Transverse colon (tissue), 4 donors: ENCODE measurements at regions not wholly inside any gene's neighbourhood (a gene's known extent, or its start where the extent isn't known, plus 50 kb on each side); places are given as distances from the start of the nearest gene placed in this dataset.
A peak's percentile ranks its signal among the peaks of the same experiment; 100 is the strongest.

Experiments used
- DNase-seq: peaks from one replicate; pipeline ENCODE4 v3.0.0-alpha.2; 2019
- H3K27ac ChIP-seq, 4 donors: fragments of 200-600 bp; sonication (generic); 2 replicates each; pipeline ENCODE4 v1.5.1; 2016 to 2018; ENCODE audit warnings: inconsistent platforms in 4 of 4
- H3K27me3 ChIP-seq: fragments of 200-600 bp; sonication (generic); 2 replicates; pipeline ENCODE4 v1.5.1; 2017; ENCODE audit warnings: inconsistent platforms
- H3K36me3 ChIP-seq, 4 donors: fragments of 200-600 bp; sonication (generic); 2 replicates each; pipeline ENCODE4 v1.5.1; 2017 to 2019; ENCODE audit warnings: inconsistent platforms in 4 of 4
- H3K4me1 ChIP-seq, 4 donors: fragments of 200-600 bp; sonication (generic); 2 replicates each; pipeline ENCODE4 v1.5.1; 2017 to 2020; ENCODE audit warnings: inconsistent platforms in 4 of 4
- H3K4me3 ChIP-seq, 4 donors: fragments of 200-600 bp; sonication (generic); 1 replicate in 1 of 4; 2 replicates in 3 of 4; pipeline versions ENCODE4 v1.5.1 to v1.6.1; 2017 to 2019; ENCODE audit warnings: inconsistent platforms in 4 of 4
- H3K9me3 ChIP-seq, 2 donors: fragments of 200-600 bp; sonication (generic); 2 replicates each; pipeline ENCODE4 v1.5.1; 2017 to 2019; ENCODE audit warnings: inconsistent platforms in 2 of 2
- EP300 ChIP-seq: sonication (generic); formaldehyde crosslinking; IDR thresholded peaks from one replicate; pipeline ENCODE4 v1.6.1; 2017; ENCODE audit warnings: antibody characterized with exemption, low read depth
- POLR2A ChIP-seq: fragments of 450-650 bp; IDR thresholded peaks from one replicate; pipeline ENCODE4 v1.6.1; 2016; ENCODE audit warnings: antibody characterized with exemption, mild to moderate bottlenecking, moderate library complexity
- POLR2AphosphoS5 ChIP-seq, 3 donors: sonication (generic); formaldehyde crosslinking; IDR thresholded peaks; one replicate each; pipeline ENCODE4 v1.6.1; 2016; ENCODE audit warnings: antibody characterized with exemption in 3 of 3
- WGBS, 2 donors: methylation state at CpG; one replicate each; pipeline ENCODE4 v1.1.5; 2018; ENCODE audit warnings: low coverage in 1 of 2; 5-methylcytosine and 5-hydroxymethylcytosine counted together
- in situ Hi-C, 4 donors: fragments of 200-750 bp; cut with MboI; loops; one replicate each; pipeline versions ENCODE4 v1.15.0 to v1.15.1; 2017; ENCODE audit warnings: low sequenced_read_pairs in 3 of 4, low pct_ligation_motif_present in 1 of 4, low pct_unique_long_range_greater_than_20kb in 1 of 4
- intact Hi-C: fragments of 100-400 bp; cut with DNase I; formaldehyde crosslinking; loops from one replicate; pipeline ENCODE4 v1.15.1; 2023; ENCODE audit warnings: low total_unique reads
- TF ChIP-seq, protein P1 (sequence below), 5 experiments: fragments of 200-600 bp in 3 of 5; fragments of 450-650 bp in 2 of 5; sonication (generic) in 3 of 5; IDR thresholded peaks; 1 replicate in 2 of 5; 2 replicates in 3 of 5; pipeline ENCODE4 v1.5.1; 2016 to 2017; ENCODE audit warnings: antibody characterized with exemption in 5 of 5, inconsistent platforms in 3 of 5, mild to moderate bottlenecking in 2 of 5, moderate library complexity in 1 of 5

DNA sequence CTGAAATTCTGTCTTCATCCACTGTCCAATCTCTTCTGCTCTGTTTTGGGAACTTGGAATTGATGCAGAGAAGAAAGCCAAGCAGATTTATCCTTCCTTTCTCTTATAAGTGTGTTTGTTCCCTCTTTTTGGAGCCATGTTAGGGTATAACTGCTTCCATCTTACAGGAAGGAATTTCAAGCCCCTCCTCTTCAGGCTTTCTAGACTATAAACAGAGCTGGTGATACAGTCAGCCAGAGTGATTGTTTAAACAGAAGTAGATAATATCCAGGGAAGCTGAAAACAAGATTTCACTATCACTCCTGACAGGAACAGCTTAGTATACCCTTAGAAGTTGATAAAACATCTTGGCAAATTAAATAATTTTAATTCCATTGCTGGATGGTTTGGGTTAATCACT, 102.1 kb upstream of the DMRT1 start:
- in situ Hi-C loops (no loop called here), intact Hi-C loops (no loop called here)
- DNase-seq: no peak
- Histone ChIP-seq H3K27me3 (no peaks in the 10 kb centered on the region), H3K4me1 (peaks cover 7 to 26% (median 11%) of the 10 kb centered on the region in 4 donors), H3K36me3 (peaks cover 0 to 23% (median 10%) of the 10 kb centered on the region in 4 donors), H3K9me3 (no peaks in the 10 kb centered on the region), H3K27ac (peak overlapping the region; percentile 75 to 84 (median 82)), H3K4me3 (no peak overlapping the region)
- no peak for TF ChIP-seq POLR2AphosphoS5 (IDR thresholded peaks at IDR 0.05)
- TF ChIP-seq POLR2A: no peak
- no peak for TF ChIP-seq EP300
- TF ChIP-seq, protein P1, sequence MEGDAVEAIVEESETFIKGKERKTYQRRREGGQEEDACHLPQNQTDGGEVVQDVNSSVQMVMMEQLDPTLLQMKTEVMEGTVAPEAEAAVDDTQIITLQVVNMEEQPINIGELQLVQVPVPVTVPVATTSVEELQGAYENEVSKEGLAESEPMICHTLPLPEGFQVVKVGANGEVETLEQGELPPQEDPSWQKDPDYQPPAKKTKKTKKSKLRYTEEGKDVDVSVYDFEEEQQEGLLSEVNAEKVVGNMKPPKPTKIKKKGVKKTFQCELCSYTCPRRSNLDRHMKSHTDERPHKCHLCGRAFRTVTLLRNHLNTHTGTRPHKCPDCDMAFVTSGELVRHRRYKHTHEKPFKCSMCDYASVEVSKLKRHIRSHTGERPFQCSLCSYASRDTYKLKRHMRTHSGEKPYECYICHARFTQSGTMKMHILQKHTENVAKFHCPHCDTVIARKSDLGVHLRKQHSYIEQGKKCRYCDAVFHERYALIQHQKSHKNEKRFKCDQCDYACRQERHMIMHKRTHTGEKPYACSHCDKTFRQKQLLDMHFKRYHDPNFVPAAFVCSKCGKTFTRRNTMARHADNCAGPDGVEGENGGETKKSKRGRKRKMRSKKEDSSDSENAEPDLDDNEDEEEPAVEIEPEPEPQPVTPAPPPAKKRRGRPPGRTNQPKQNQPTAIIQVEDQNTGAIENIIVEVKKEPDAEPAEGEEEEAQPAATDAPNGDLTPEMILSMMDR (IDR thresholded peaks at IDR 0.05): no peak

DNA sequence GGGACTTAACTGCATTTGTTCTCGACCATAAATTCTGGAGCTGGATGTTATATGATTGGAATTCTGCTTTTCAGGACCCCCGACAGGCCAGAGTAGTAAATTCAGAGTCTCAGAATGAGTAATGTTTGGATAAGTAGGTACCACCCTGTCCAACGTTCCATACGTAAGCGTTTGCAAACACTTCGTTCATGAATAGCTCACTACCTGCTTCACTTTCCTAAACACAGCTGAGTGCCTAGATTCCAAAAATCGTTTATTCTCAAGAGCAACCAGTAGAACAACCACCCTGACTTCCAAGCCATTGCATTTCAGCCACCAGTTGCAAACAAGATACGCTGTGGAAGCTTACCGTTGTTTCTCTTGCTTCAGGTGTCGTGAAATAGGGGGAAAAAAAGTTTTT, 101.3 kb upstream of the DMRT1 start:
- no peak overlapping the region for H3K4me3 ChIP-seq
- intact Hi-C loops: no loop called here
- no peaks in the 10 kb centered on the region for H3K27me3 ChIP-seq
- no peaks in the 10 kb centered on the region for H3K9me3 ChIP-seq
- peaks cover 5 to 22% (median 8%) of the 10 kb centered on the region in 4 donors for H3K4me1 ChIP-seq
- no peak for DNase-seq
- H3K27ac ChIP-seq: peak overlapping the region; percentile 75 to 84 (median 82)
- in situ Hi-C loops: no loop called here
- no peak for TF ChIP-seq EP300
- no peak for TF ChIP-seq POLR2AphosphoS5 (IDR thresholded peaks at IDR 0.05)
- TF ChIP-seq, protein P1 (IDR thresholded peaks at IDR 0.05): no peak
- TF ChIP-seq POLR2A: no peak
- 74 to 86% methylated on average over 8 to 10 of the region's 10 CpGs for WGBS, 2 donors
- peaks cover 0 to 23% (median 10%) of the 10 kb centered on the region in 4 donors for H3K36me3 ChIP-seq

DNA sequence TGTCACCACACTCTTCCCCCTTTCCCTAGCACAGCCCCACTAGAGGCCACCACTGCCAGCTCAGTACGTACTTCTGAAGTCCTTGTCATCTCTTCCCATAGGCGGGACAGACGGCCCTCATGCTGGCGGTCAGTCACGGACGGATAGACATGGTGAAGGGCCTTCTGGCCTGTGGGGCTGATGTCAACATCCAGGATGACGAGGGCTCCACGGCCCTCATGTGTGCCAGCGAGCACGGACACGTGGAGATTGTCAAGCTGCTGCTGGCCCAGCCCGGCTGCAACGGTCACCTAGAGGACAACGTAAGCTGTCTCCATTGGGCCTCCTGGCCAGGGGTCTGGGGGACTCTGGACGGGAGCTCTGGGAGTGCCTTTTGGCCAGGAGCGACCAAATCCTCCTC, 99.4 kb upstream of the DMRT1 start:
- peaks cover 0 to 23% (median 10%) of the 10 kb centered on the region in 4 donors for H3K36me3 ChIP-seq
- DNase-seq: no peak
- intact Hi-C loops (no loop called here), in situ Hi-C loops (no loop called here)
- WGBS, 2 donors: 94 to 97% methylated on average over 4 to 16 of the region's 16 CpGs
- peaks cover 6 to 21% (median 8%) of the 10 kb centered on the region in 4 donors for H3K4me1 ChIP-seq
- H3K27ac ChIP-seq: no peak overlapping the region
- H3K27me3 ChIP-seq: no peaks in the 10 kb centered on the region
- H3K9me3 ChIP-seq: no peaks in the 10 kb centered on the region
- no peak for TF ChIP-seq POLR2AphosphoS5 (IDR thresholded peaks at IDR 0.05)
- H3K4me3 ChIP-seq: no peak overlapping the region

DNA sequence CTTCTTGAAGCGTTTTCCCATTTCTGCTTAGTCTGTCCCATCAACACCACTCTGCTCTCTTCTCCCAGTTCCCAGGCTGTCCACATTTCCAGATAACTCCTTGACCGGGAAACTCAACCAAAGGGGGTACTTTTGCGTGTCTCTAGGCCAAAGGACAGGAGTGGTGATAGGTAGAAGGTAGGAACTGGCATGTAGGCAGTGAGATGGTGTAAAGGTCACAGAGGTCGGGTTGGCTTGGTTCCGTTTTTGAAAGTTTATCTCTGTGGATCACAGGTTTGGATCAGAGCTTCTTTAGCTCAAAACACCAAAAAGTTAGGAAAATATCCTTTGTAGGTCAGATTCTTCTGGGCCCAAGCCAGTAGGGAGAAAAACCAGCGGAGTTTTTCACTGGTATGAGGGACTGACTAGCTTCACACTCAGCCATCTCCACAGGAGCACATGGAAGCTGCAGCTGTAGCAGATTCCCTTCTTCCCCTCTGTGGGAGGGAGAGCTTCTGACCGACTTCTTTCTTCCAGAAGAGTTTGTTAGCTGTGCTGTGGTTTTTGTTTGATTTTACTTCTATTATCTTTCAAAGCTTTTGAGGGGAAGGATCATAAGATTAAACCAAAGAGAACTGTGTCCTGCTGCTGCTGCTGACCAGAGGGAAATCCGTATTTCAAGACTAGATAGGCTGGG, 98.4 kb upstream of the DMRT1 start:
- TF ChIP-seq, protein P1 (IDR thresholded peaks at IDR 0.05): no peak
- no peak for TF ChIP-seq EP300
- no peak for TF ChIP-seq POLR2A
- no peak for TF ChIP-seq POLR2AphosphoS5 (IDR thresholded peaks at IDR 0.05)
- Histone ChIP-seq H3K4me1 (peaks cover 6 to 11% (median 8%) of the 10 kb centered on the region in 4 donors), H3K9me3 (no peaks in the 10 kb centered on the region), H3K4me3 (no peak overlapping the region), H3K27me3 (no peaks in the 10 kb centered on the region), H3K27ac (peak overlapping the region in 3 of 4 donors; percentile 12 to 73 (median 13)), H3K36me3 (peaks cover 0 to 23% (median 10%) of the 10 kb centered on the region in 4 donors)
- in situ Hi-C loops: no loop called here
- 88 to 91% methylated on average over 8 of the region's 8 CpGs for WGBS, 2 donors
- no peak for DNase-seq
- intact Hi-C loops: no loop called here
